ENCODE measurements at regions not wholly inside any gene's neighbourhood (a gene's known extent, or its start where the extent isn't known, plus 50 kb on each side); places are given as distances from the start of the nearest gene placed in this dataset.

GRCh38 chr5:162801235-162801634, 636.2 kb upstream of the CCNG1 start:
- no peaks in the 10 kb centered on the region; the same call in 2 of the 3 replicates for H3K36me3 Mint-ChIP-seq (ENCODE audit: low read depth)
- DNase-seq (ENCODE audit: low spot score) = no peak
- H3K4me3 ChIP-seq = no peak overlapping the region
- no peaks in the 10 kb centered on the region for H4K20me1 ChIP-seq (replicated peaks; ENCODE audit: insufficient read depth)
- no peak for ATAC-seq
- no peaks in the 10 kb centered on the region for H3F3A ChIP-seq (replicated peaks; ENCODE audit: low read depth)
- H3K27ac ChIP-seq (ENCODE audit: low read depth) = no peak overlapping the region
- no peaks in the 10 kb centered on the region for H3K27me3 Mint-ChIP-seq (ENCODE audit: insufficient read depth, low read depth, poor library complexity)
- H3K4me3 Mint-ChIP-seq = no peak overlapping the region
- H3K27ac Mint-ChIP-seq = no peak overlapping the region
- no peaks in the 10 kb centered on the region; the same call in 2 of the 3 replicates for H3K9me3 Mint-ChIP-seq
- no peaks in the 10 kb centered on the region for H3K27me3 ChIP-seq (ENCODE audit: insufficient read depth)
- peaks cover 14% of the 10 kb centered on the region for H3K4me1 ChIP-seq (ENCODE audit: insufficient read depth)
- H3K4me1 Mint-ChIP-seq = peaks cover 14% of the 10 kb centered on the region
- no peaks in the 10 kb centered on the region for H3K9me2 ChIP-seq (ENCODE audit: insufficient read depth)
- no peak overlapping the region for H2AFZ ChIP-seq
- H3K79me2 ChIP-seq (replicated peaks; ENCODE audit: insufficient read depth) = no peaks in the 10 kb centered on the region
- H3K4me2 ChIP-seq = no peak overlapping the region
- H3K36me3 ChIP-seq (ENCODE audit: insufficient read depth) = no peaks in the 10 kb centered on the region
- TF ChIP-seq POLR2AphosphoS5 (IDR thresholded peaks at IDR 0.05; ENCODE audit: low read depth) (no peak), CTCF (conservative IDR thresholded peaks at IDR 0.05; ENCODE audit: low read depth in 2 of 2) (no peak)

- Mint-ChIP-seq H3K27me3 (ENCODE audit: insufficient read depth, low read depth, poor library complexity) (no peaks in the 10 kb centered on the region), H3K9me3 (peaks cover 3% of the 10 kb centered on the region; the same call in 1 of the 3 replicates), H3K4me3 (no peak overlapping the region), H3K4me1 (peaks cover 31% of the 10 kb centered on the region), H3K36me3 (ENCODE audit: low read depth) (peaks cover 3% of the 10 kb centered on the region; the same call in 1 of the 3 replicates), H3K27ac (no peak overlapping the region)
- Histone ChIP-seq H3K27ac (ENCODE audit: low read depth) (no peak overlapping the region), H4K20me1 (replicated peaks; ENCODE audit: insufficient read depth) (no peaks in the 10 kb centered on the region), H3F3A (replicated peaks; ENCODE audit: low read depth) (no peaks in the 10 kb centered on the region), H2AFZ (no peak overlapping the region), H3K79me2 (replicated peaks; ENCODE audit: insufficient read depth) (no peaks in the 10 kb centered on the region), H3K4me3 (no peak overlapping the region), H3K4me1 (ENCODE audit: insufficient read depth) (peaks cover 34% of the 10 kb centered on the region), H3K27me3 (ENCODE audit: insufficient read depth) (no peaks in the 10 kb centered on the region), H3K9me2 (ENCODE audit: insufficient read depth) (no peaks in the 10 kb centered on the region), H3K36me3 (ENCODE audit: insufficient read depth) (no peaks in the 10 kb centered on the region), H3K4me2 (no peak overlapping the region)
- DNase-seq (ENCODE audit: low spot score) (no peak), ATAC-seq (no peak)
- TF ChIP-seq CREB1 (CRISPR knock-in tag; IDR thresholded peaks at IDR 0.05; ENCODE audit: low read depth) = no peak
- TF ChIP-seq ETS1 (IDR thresholded peaks at IDR 0.05) = no peak
- TF ChIP-seq POLR2AphosphoS5 (IDR thresholded peaks at IDR 0.05; ENCODE audit: low read depth) = no peak
- no peak for TF ChIP-seq ZNF462 (CRISPR knock-in tag; IDR thresholded peaks at IDR 0.05)
- no peak for TF ChIP-seq EZH2 (IDR thresholded peaks at IDR 0.05; ENCODE audit: low read depth, unreplicated experiment)
- TF ChIP-seq EZH2phosphoT487 (IDR thresholded peaks at IDR 0.05; ENCODE audit: unreplicated experiment) = no peak
- TF ChIP-seq REST (IDR thresholded peaks at IDR 0.05; ENCODE audit: unreplicated experiment) = no peak
- no peak for TF ChIP-seq ZNF331 (CRISPR knock-in tag; IDR thresholded peaks at IDR 0.05; ENCODE audit: low read depth)
Observed at GRCh38 chr5:162806195-162806594, 631.2 kb upstream of the CCNG1 start.

Data from GM23338 (cell line).